ENCODE measurements at regions not wholly inside any gene's neighbourhood (a gene's known extent, or its start where the extent isn't known, plus 50 kb on each side); places are given as distances from the start of the nearest gene placed in this dataset.
A peak's percentile ranks its signal among the peaks of the same experiment; 100 is the strongest.

GRCh38 chr7:11895337-11895736 is 63.3 kb upstream of the THSD7A start:
- no peak for FAIRE-seq

GRCh38 chr7:11896663-11897062 is 64.7 kb upstream of the THSD7A start:
- FAIRE-seq: peak; percentile 31

GRCh38 chr7:11899247-11899646 is 67.2 kb upstream of the THSD7A start:
- no peak for FAIRE-seq

- no peak for FAIRE-seq
Measured at GRCh38 chr7:11910253-11910652, 78.3 kb upstream of the THSD7A start.

GRCh38 chr7:11911900-11912299 is 79.9 kb upstream of the THSD7A start:
- FAIRE-seq: no peak

- no peak for FAIRE-seq
Measured at GRCh38 chr7:11914645-11915044, 82.6 kb upstream of the THSD7A start.

- FAIRE-seq: no peak
Measured at GRCh38 chr7:11923376-11923930, 91.5 kb upstream of the THSD7A start.

GRCh38 chr7:11931307-11931706 is 99.3 kb upstream of the THSD7A start:
- FAIRE-seq: no peak

GRCh38 chr7:11934796-11935195 is 102.8 kb upstream of the THSD7A start:
- no peak for FAIRE-seq

GRCh38 chr7:11935905-11936304 is 103.9 kb upstream of the THSD7A start:
- FAIRE-seq: no peak

- FAIRE-seq: no peak
Measured at GRCh38 chr7:11946794-11947193, 114.8 kb upstream of the THSD7A start.

GRCh38 chr7:11950281-11950680 is 118.3 kb upstream of the THSD7A start:
- FAIRE-seq: no peak

- no peak for FAIRE-seq
Measured at GRCh38 chr7:11950942-11951341, 118.9 kb upstream of the THSD7A start.

GRCh38 chr7:11951909-11952308 is 119.9 kb upstream of the THSD7A start:
- FAIRE-seq: no peak

GRCh38 chr7:11952972-11953371 is 121.0 kb upstream of the THSD7A start:
- FAIRE-seq: no peak

- no peak for FAIRE-seq
Measured at GRCh38 chr7:11956991-11957390, 125.0 kb upstream of the THSD7A start.

- no peak for FAIRE-seq
Measured at GRCh38 chr7:11957956-11958355, 126.0 kb upstream of the THSD7A start.

GRCh38 chr7:11959121-11959520 is 127.1 kb upstream of the THSD7A start:
- no peak for FAIRE-seq

- FAIRE-seq: no peak
Measured at GRCh38 chr7:11960621-11961020, 128.6 kb upstream of the THSD7A start.

- no peak for FAIRE-seq
Measured at GRCh38 chr7:11969643-11970042, 137.6 kb upstream of the THSD7A start.

- FAIRE-seq: no peak
Measured at GRCh38 chr7:11970132-11970531, 138.1 kb upstream of the THSD7A start.

GRCh38 chr7:11985376-11985775 is 153.4 kb upstream of the THSD7A start:
- no peak for FAIRE-seq

- FAIRE-seq: no peak
Measured at GRCh38 chr7:11985971-11986370, 154.0 kb upstream of the THSD7A start.

GRCh38 chr7:11988186-11988585 is 156.2 kb upstream of the THSD7A start:
- FAIRE-seq: no peak

- no peak for FAIRE-seq
Measured at GRCh38 chr7:12002428-12002827, 170.4 kb upstream of the THSD7A start.

- FAIRE-seq: no peak
Measured at GRCh38 chr7:12004581-12004980, 172.6 kb upstream of the THSD7A start.

Measured in colon (tissue), 2 donors.